Stimulated activated CD4-positive, alpha-beta T cell treated with anti-CD3 and anti-CD28 coated beads, Interleukin-12 subunit alpha, Interleukin-12 subunit beta, amount 100 ng/mL, for 4 hours (primary cell): ENCODE measurements at regions not wholly inside any gene's neighbourhood (a gene's known extent, or its start where the extent isn't known, plus 50 kb on each side); places are given as distances from the start of the nearest gene placed in this dataset.

Source experiments
- DNase-seq: peaks from one replicate; pipeline ENCODE4 v3.0.0-alpha.2; 2020

GRCh38 chr6:132937466-132937906 lies 123.1 kb downstream of the RPS12 start:
- no peak for DNase-seq

GRCh38 chr6:132948889-132949288 lies 134.5 kb downstream of the RPS12 start:
- no peak for DNase-seq

GRCh38 chr6:132950566-132950965 lies 136.2 kb downstream of the RPS12 start:
- no peak for DNase-seq

- no peak for DNase-seq
These were observed 137.9 kb downstream of the RPS12 start for GRCh38 chr6:132952031-132952867.

- no peak for DNase-seq
These were observed 138.6 kb downstream of the RPS12 start for GRCh38 chr6:132952986-132953385.

- DNase-seq, result no peak
These were observed 139.9 kb downstream of the RPS12 start for GRCh38 chr6:132954222-132954621.

- no peak for DNase-seq
These were observed 140.6 kb downstream of the RPS12 start for GRCh38 chr6:132954936-132955335.

GRCh38 chr6:132959639-132960326 lies 145.4 kb downstream of the RPS12 start:
- no peak for DNase-seq

- no peak for DNase-seq
These were observed 146.4 kb downstream of the RPS12 start for GRCh38 chr6:132960720-132961119.

GRCh38 chr6:132961122-132961521 lies 146.8 kb downstream of the RPS12 start:
- DNase-seq, result no peak

- no peak for DNase-seq
These were observed 147.2 kb downstream of the RPS12 start for GRCh38 chr6:132961610-132962009.

- DNase-seq, result peak; percentile 56
These were observed 148.8 kb downstream of the RPS12 start for GRCh38 chr6:132962936-132963868.

GRCh38 chr6:132964101-132964867 lies 149.9 kb downstream of the RPS12 start:
- no peak for DNase-seq

- no peak for DNase-seq
These were observed 150.6 kb downstream of the RPS12 start for GRCh38 chr6:132964868-132965382.

- DNase-seq, result no peak
These were observed 153.5 kb downstream of the RPS12 start for GRCh38 chr6:132967871-132968270.

- DNase-seq, result no peak
These were observed 154.1 kb downstream of the RPS12 start for GRCh38 chr6:132968419-132968950.

- DNase-seq, result no peak
These were observed 154.8 kb downstream of the RPS12 start for GRCh38 chr6:132969196-132969595.

- DNase-seq, result no peak
These were observed 157.3 kb downstream of the RPS12 start for GRCh38 chr6:132971676-132972075.

- DNase-seq, result no peak
These were observed 157.9 kb downstream of the RPS12 start for GRCh38 chr6:132972254-132972653.

GRCh38 chr6:132972971-132973370 lies 158.6 kb downstream of the RPS12 start:
- no peak for DNase-seq

- no peak for DNase-seq
These were observed 159.2 kb downstream of the RPS12 start for GRCh38 chr6:132973514-132973993.

GRCh38 chr6:132974122-132974521 lies 159.8 kb downstream of the RPS12 start:
- DNase-seq, result no peak
